DOHH2 (cell line): ENCODE measurements at regions not wholly inside any gene's neighbourhood (a gene's known extent, or its start where the extent isn't known, plus 50 kb on each side); places are given as distances from the start of the nearest gene placed in this dataset.
"Not testable (repeated sequence)": the region's sequence is repeated elsewhere in the genome, so short reads cannot be mapped to it uniquely, and the experiment has no call there.

Experiments used
- H3F3A ChIP-seq: fragments of 200-600 bp; sonication (generic), shearing (Covaris generic); 2 replicates; pipeline ENCODE4 v1.6.0; 2016; ENCODE audit warnings: antibody characterized with exemption, mild to moderate bottlenecking; ENCODE audit not compliant: control insufficient read depth, insufficient read depth
- H3K27ac ChIP-seq: fragments of 200-600 bp; sonication (generic); 2 replicates; pipeline ENCODE4 v1.5.1; 2014; ENCODE audit warnings: low read depth, mild to moderate bottlenecking, low read length, moderate library complexity
- H3K27me3 ChIP-seq: fragments of 200-600 bp; sonication (generic); 2 replicates; pipeline ENCODE4 v1.6.1; 2014; ENCODE audit warnings: mild to moderate bottlenecking, low read length, mixed read lengths; ENCODE audit not compliant: control insufficient read depth
- H3K36me3 ChIP-seq: fragments of 200-600 bp; sonication (generic); 2 replicates; pipeline ENCODE4 v1.6.1; 2014; ENCODE audit warnings: mild to moderate bottlenecking, low read length, moderate library complexity, mixed read lengths; ENCODE audit not compliant: control insufficient read depth
- H3K4me1 ChIP-seq: fragments of 200-600 bp; sonication (generic); 2 replicates; pipeline ENCODE4 v1.6.1; 2014; ENCODE audit warnings: mild to moderate bottlenecking, low read length, mixed read lengths; ENCODE audit not compliant: control insufficient read depth
- H3K4me2 ChIP-seq: fragments of 200-600 bp; sonication (generic); 2 replicates; pipeline ENCODE4 v1.6.0; 2014; ENCODE audit warnings: mild to moderate bottlenecking, low read length, moderate library complexity
- H3K4me3 ChIP-seq: fragments of 200-600 bp; sonication (generic); 2 replicates; pipeline ENCODE4 v1.5.1; 2014; ENCODE audit warnings: mild to moderate bottlenecking, low read length, mixed read lengths
- H3K79me2 ChIP-seq: fragments of 200-600 bp; sonication (generic); 2 replicates; pipeline ENCODE4 v1.6.1; 2014; ENCODE audit warnings: mild to moderate bottlenecking, low read length, mixed read lengths; ENCODE audit not compliant: control insufficient read depth
- H3K9me2 ChIP-seq: fragments of 200-600 bp; sonication (generic); replicated peaks from 2 replicates; pipeline ENCODE4 v1.6.1; 2014; ENCODE audit warnings: mild to moderate bottlenecking, low read length, mixed read lengths; ENCODE audit not compliant: control insufficient read depth
- H3K9me3 ChIP-seq: fragments of 200-600 bp; sonication (generic); 2 replicates; pipeline ENCODE4 v1.6.1; 2014; ENCODE audit warnings: antibody characterized with exemption, low read length, mixed read lengths; ENCODE audit not compliant: control insufficient read depth, insufficient read depth
- H4K20me1 ChIP-seq: fragments of 200-600 bp; sonication (generic); 2 replicates; pipeline ENCODE4 v1.6.0; 2014; ENCODE audit warnings: low read depth, mild to moderate bottlenecking, antibody characterized with exemption, low read length, moderate library complexity; ENCODE audit not compliant: control insufficient read depth, insufficient read depth

GRCh38 chr15:85196697-85197096 is 183.7 kb upstream of the AKAP13 start:
- H3K27me3 ChIP-seq, H3K9me2 ChIP-seq, H3K4me1 ChIP-seq, H3K4me3 ChIP-seq, H3K36me3 ChIP-seq, H3K4me2 ChIP-seq, H3K9me3 ChIP-seq, H3K27ac ChIP-seq, H3F3A ChIP-seq, H4K20me1 ChIP-seq, H3K79me2 ChIP-seq: not testable (repeated sequence)

GRCh38 chr15:85197582-85197981 is 182.8 kb upstream of the AKAP13 start:
- not testable (repeated sequence) for H4K20me1 ChIP-seq, H3K9me2 ChIP-seq, H3K4me1 ChIP-seq, H3K4me3 ChIP-seq, H3K79me2 ChIP-seq, H3F3A ChIP-seq, H3K9me3 ChIP-seq, H3K27ac ChIP-seq, H3K36me3 ChIP-seq, H3K27me3 ChIP-seq, H3K4me2 ChIP-seq

GRCh38 chr15:85198432-85198831 is 182.0 kb upstream of the AKAP13 start:
- not testable (repeated sequence) for H3K36me3 ChIP-seq, H3K27ac ChIP-seq, H3K79me2 ChIP-seq, H3K27me3 ChIP-seq, H3K9me3 ChIP-seq, H4K20me1 ChIP-seq, H3K4me2 ChIP-seq, H3F3A ChIP-seq, H3K4me1 ChIP-seq, H3K4me3 ChIP-seq, H3K9me2 ChIP-seq

- not testable (repeated sequence) for H3K4me2 ChIP-seq, H3K27me3 ChIP-seq, H3F3A ChIP-seq, H3K36me3 ChIP-seq, H3K27ac ChIP-seq, H3K9me3 ChIP-seq, H3K4me1 ChIP-seq, H3K79me2 ChIP-seq, H3K9me2 ChIP-seq, H3K4me3 ChIP-seq, H4K20me1 ChIP-seq
These were observed 180.2 kb upstream of the AKAP13 start for GRCh38 chr15:85200215-85200614.

- not testable (repeated sequence) for H3K4me2 ChIP-seq, H3K4me1 ChIP-seq, H3K27me3 ChIP-seq, H4K20me1 ChIP-seq, H3K9me3 ChIP-seq, H3K36me3 ChIP-seq, H3F3A ChIP-seq, H3K27ac ChIP-seq, H3K79me2 ChIP-seq, H3K4me3 ChIP-seq, H3K9me2 ChIP-seq
These were observed 179.1 kb upstream of the AKAP13 start for GRCh38 chr15:85201118-85201793.

- not testable (repeated sequence) for H3K9me2 ChIP-seq
These were observed 175.9 kb upstream of the AKAP13 start for GRCh38 chr15:85204481-85204880.

GRCh38 chr15:85233791-85234325 is 146.5 kb upstream of the AKAP13 start:
- not testable (repeated sequence) for H3K79me2 ChIP-seq, H3K27ac ChIP-seq, H3K4me1 ChIP-seq, H3K27me3 ChIP-seq, H3F3A ChIP-seq, H3K9me2 ChIP-seq, H3K36me3 ChIP-seq, H4K20me1 ChIP-seq, H3K9me3 ChIP-seq
- Histone ChIP-seq H3K4me3 (peak overlapping the region; percentile 52; the same call in 1 of the 2 replicates), H3K4me2 (peak overlapping the region; percentile 37; the same call in 1 of the 2 replicates)

More at GRCh38 chr15:85204481-85204880, 175.9 kb upstream of the AKAP13 start:
- not testable (repeated sequence) for H3K9me3 ChIP-seq, H3K4me3 ChIP-seq, H3K27ac ChIP-seq, H3K27me3 ChIP-seq, H3K36me3 ChIP-seq, H3F3A ChIP-seq, H3K4me1 ChIP-seq, H3K4me2 ChIP-seq, H4K20me1 ChIP-seq, H3K79me2 ChIP-seq

GRCh38 chr15:85234450-85235196 is 145.8 kb upstream of the AKAP13 start:
- H3F3A ChIP-seq, H3K27ac ChIP-seq, H4K20me1 ChIP-seq, H3K9me3 ChIP-seq, H3K36me3 ChIP-seq, H3K79me2 ChIP-seq, H3K4me1 ChIP-seq, H3K27me3 ChIP-seq, H3K9me2 ChIP-seq: not testable (repeated sequence)
- H3K4me3 ChIP-seq, result peak overlapping the region; percentile 42; the same call in 1 of the 2 replicates
- H3K4me2 ChIP-seq, result peak overlapping the region; percentile 46
